ENCODE measurements at regions not wholly inside any gene's neighbourhood (a gene's known extent, or its start where the extent isn't known, plus 50 kb on each side); places are given as distances from the start of the nearest gene placed in this dataset.

DNA sequence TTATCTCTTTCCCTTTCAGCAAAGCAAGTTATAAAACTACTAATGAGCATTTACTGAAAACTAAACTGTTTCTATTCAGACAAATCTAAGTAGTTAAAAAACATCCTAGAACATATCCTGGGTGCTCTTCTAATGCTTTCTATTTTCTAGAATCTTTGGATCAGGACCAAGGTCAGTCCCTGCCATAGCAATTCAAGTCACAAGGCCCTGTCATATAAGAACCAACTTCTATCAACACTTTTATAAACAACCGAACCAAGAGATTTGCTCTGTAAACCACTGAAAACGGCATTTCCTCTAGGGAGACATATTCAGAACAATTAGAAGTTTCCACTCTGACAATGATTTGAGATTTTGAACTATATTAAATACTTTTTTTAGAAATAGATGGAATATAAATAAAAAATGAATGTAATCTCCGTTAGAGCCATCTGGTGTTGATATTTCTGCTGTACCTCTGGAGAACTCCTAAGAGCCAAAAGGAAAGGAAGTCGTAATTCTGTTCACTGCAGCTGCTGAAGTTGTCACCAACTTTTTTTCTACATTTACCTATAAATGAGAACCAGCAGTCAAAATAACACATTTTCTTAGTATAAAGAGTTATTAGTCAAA is 51.4 kb upstream of the LGSN start:
- no peaks in the 10 kb centered on the region for H3K9me3 ChIP-seq (ENCODE audit: control insufficient read depth, low read length)
- H3K79me2 ChIP-seq, result no peaks in the 10 kb centered on the region
- no peaks in the 10 kb centered on the region for H3K4me1 ChIP-seq
- no peak for TF ChIP-seq CTCF (IDR thresholded peaks at IDR 0.05)
- no peak overlapping the region for H3K4me3 ChIP-seq (ENCODE audit: low read depth, low read length)
- no peak overlapping the region for H3K9ac ChIP-seq
- no peaks in the 10 kb centered on the region for H3K27me3 ChIP-seq (ENCODE audit: control insufficient read depth, insufficient read depth, low read length)
- no peak overlapping the region for H3K27ac ChIP-seq
- no peak overlapping the region for H2AFZ ChIP-seq
- H3K4me2 ChIP-seq (ENCODE audit: low read length), result no peak overlapping the region
- H3K36me3 ChIP-seq (ENCODE audit: control insufficient read depth, insufficient read depth, low read length), result no peaks in the 10 kb centered on the region

DNA sequence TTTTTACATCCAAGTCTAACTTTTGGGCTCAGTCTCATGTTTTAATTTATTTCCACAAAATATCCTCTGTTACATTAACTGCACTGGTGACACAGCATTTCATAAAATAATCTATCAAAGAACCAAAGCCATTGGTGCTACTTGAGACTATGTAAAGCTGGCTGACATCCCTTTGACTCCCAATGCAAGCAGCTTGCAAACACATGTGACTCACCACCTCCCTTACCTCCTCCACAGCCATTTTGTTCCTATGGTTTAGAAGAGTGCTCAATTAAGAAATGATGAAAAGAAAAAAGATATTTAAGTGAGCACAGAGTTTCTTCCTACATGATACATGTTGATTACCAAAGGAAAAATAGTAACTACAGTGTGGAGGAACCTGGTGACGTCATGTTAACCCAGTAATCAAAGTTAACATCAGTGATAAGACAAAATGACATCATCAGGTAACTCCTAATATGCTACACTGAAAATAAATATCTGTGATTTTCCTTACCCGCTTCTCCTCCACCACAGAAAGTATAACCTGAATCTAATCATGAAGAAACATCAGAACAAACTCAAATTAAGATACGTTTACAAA is 53.3 kb upstream of the LGSN start:
- no peaks in the 10 kb centered on the region for H3K9me3 ChIP-seq (ENCODE audit: control insufficient read depth, low read length)
- no peaks in the 10 kb centered on the region for H3K36me3 ChIP-seq (ENCODE audit: control insufficient read depth, insufficient read depth, low read length)
- no peak overlapping the region for H2AFZ ChIP-seq
- H3K4me3 ChIP-seq (ENCODE audit: low read depth, low read length), result no peak overlapping the region
- no peak overlapping the region for H3K4me2 ChIP-seq (ENCODE audit: low read length)
- H3K79me2 ChIP-seq, result no peaks in the 10 kb centered on the region
- TF ChIP-seq CTCF (IDR thresholded peaks at IDR 0.05), result no peak
- H3K4me1 ChIP-seq, result no peaks in the 10 kb centered on the region
- H3K27ac ChIP-seq, result no peak overlapping the region
- no peaks in the 10 kb centered on the region for H3K27me3 ChIP-seq (ENCODE audit: control insufficient read depth, insufficient read depth, low read length)
- H3K9ac ChIP-seq, result no peak overlapping the region

DNA sequence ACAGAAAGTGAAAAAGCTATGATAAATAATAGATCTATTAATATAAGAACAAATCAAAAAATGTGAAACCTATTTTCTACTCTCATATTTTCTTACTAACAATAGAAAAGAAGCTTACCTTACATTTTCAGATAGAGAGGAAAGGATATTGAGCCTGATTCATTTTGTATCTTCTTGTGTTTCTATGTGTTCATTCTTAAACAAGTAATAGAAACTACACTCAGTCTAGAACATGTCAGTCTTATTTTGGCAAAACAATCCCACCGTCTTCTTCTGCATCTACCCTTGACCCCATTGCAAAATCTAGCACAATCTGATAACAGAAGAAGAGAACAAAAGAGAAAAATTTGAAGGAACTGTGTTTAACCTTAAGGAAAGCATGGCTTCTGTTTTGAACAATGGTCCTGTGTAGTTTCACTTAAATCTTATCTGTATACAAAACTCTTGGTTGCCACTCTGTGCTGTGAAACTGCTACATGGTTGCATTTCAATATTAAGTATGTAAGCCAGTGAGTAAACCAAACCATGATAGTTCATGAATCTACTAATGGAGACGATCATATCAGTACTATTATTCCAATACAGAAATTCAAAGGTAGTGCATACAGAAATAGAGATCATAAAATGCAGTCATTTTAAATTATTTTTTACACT is 69.5 kb upstream of the LGSN start:
- H3K79me2 ChIP-seq, result no peaks in the 10 kb centered on the region
- no peaks in the 10 kb centered on the region for H3K27me3 ChIP-seq (ENCODE audit: control insufficient read depth, insufficient read depth, low read length)
- H2AFZ ChIP-seq, result no peak overlapping the region
- H3K9ac ChIP-seq, result no peak overlapping the region
- no peaks in the 10 kb centered on the region for H3K36me3 ChIP-seq (ENCODE audit: control insufficient read depth, insufficient read depth, low read length)
- H3K4me3 ChIP-seq (ENCODE audit: low read depth, low read length), result no peak overlapping the region
- no peak for TF ChIP-seq CTCF (IDR thresholded peaks at IDR 0.05)
- H3K4me1 ChIP-seq, result no peaks in the 10 kb centered on the region
- no peaks in the 10 kb centered on the region for H3K9me3 ChIP-seq (ENCODE audit: control insufficient read depth, low read length)
- H3K27ac ChIP-seq, result no peak overlapping the region
- H3K4me2 ChIP-seq (ENCODE audit: low read length), result no peak overlapping the region

- Histone ChIP-seq H3K9me3 (ENCODE audit: control insufficient read depth, low read length) (no peaks in the 10 kb centered on the region), H3K4me2 (ENCODE audit: low read length) (no peak overlapping the region), H3K27me3 (ENCODE audit: control insufficient read depth, insufficient read depth, low read length) (no peaks in the 10 kb centered on the region), H3K36me3 (ENCODE audit: control insufficient read depth, insufficient read depth, low read length) (no peaks in the 10 kb centered on the region), H3K4me1 (no peaks in the 10 kb centered on the region), H3K27ac (no peak overlapping the region), H2AFZ (no peak overlapping the region), H3K4me3 (ENCODE audit: low read depth, low read length) (no peak overlapping the region), H3K9ac (no peak overlapping the region), H3K79me2 (no peaks in the 10 kb centered on the region)
- TF ChIP-seq CTCF (IDR thresholded peaks at IDR 0.05), result no peak
Measured at GRCh38 chr6:63391203-63391970, 71.6 kb upstream of the LGSN start.

All from parathyroid adenoma (tissue), 2 donors.